ENCODE measurements at regions not wholly inside any gene's neighbourhood (a gene's known extent, or its start where the extent isn't known, plus 50 kb on each side); places are given as distances from the start of the nearest gene placed in this dataset.

DNA sequence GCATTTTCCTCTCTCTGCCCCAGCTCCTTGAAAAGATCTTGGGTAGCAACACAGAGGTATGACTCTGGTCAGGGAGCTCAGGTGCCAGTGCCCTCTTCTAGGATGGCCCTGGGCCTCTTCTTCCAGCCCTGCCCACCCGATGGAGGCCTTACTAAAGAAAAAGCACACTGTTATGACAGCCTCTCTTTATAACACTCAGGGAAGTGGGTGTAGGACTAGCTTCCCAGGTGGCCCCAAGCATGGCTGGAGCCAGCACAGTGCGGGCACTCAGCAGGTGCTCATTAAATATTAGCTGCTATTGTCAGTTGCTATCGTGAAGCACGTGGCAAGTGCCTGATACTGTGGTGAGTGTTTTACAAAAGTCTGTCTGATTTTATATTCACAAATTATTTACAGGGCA, 127.2 kb upstream of the B3GAT1 start:
- TF ChIP-seq, protein P1, sequence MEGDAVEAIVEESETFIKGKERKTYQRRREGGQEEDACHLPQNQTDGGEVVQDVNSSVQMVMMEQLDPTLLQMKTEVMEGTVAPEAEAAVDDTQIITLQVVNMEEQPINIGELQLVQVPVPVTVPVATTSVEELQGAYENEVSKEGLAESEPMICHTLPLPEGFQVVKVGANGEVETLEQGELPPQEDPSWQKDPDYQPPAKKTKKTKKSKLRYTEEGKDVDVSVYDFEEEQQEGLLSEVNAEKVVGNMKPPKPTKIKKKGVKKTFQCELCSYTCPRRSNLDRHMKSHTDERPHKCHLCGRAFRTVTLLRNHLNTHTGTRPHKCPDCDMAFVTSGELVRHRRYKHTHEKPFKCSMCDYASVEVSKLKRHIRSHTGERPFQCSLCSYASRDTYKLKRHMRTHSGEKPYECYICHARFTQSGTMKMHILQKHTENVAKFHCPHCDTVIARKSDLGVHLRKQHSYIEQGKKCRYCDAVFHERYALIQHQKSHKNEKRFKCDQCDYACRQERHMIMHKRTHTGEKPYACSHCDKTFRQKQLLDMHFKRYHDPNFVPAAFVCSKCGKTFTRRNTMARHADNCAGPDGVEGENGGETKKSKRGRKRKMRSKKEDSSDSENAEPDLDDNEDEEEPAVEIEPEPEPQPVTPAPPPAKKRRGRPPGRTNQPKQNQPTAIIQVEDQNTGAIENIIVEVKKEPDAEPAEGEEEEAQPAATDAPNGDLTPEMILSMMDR (IDR thresholded peaks at IDR 0.05; ENCODE audit: low read depth, low read length) = no peak
- no peak for TF ChIP-seq MYC (IDR thresholded peaks at IDR 0.05; ENCODE audit: low read depth, low read length)
- TF ChIP-seq POLR2A (IDR thresholded peaks at IDR 0.05; ENCODE audit: extremely low read depth, insufficient read length) = no peak
- TF ChIP-seq, protein P2, sequence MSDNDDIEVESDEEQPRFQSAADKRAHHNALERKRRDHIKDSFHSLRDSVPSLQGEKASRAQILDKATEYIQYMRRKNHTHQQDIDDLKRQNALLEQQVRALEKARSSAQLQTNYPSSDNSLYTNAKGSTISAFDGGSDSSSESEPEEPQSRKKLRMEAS (IDR thresholded peaks at IDR 0.05; ENCODE audit: low read depth, low read length) = no peak
- no peak for DNase-seq (ENCODE audit: low read depth)
- no peak overlapping the region for H3K4me3 ChIP-seq (ENCODE audit: low read depth, low read length)

DNA sequence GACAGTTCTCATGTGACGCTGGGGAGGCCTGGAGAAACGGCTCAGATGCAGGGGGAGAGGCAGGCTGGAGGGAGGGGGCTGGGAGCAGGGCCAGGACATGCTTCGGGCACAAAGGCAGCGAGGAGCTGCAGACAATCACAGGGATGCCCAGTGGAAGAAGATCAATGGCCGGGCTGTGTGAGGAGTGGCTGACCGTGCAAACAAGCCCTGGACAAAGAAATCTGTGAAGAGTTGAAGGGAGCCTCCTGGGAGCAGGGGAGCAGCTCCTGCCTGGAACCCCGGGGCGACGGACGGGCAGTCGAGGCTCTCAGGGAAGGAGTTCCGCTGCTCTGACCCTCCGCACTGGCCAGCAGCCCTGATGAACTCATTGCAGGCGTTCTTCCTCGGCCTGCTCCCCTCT, 126.7 kb upstream of the B3GAT1 start:
- DNase-seq (ENCODE audit: low read depth) = no peak
- no peak overlapping the region for H3K4me3 ChIP-seq (ENCODE audit: low read depth, low read length)
- TF ChIP-seq, protein P2 (IDR thresholded peaks at IDR 0.05; ENCODE audit: low read depth, low read length) = no peak
- TF ChIP-seq, protein P1 (IDR thresholded peaks at IDR 0.05; ENCODE audit: low read depth, low read length) = no peak
- TF ChIP-seq POLR2A (IDR thresholded peaks at IDR 0.05; ENCODE audit: extremely low read depth, insufficient read length) (no peak), MYC (IDR thresholded peaks at IDR 0.05; ENCODE audit: low read depth, low read length) (no peak)

DNA sequence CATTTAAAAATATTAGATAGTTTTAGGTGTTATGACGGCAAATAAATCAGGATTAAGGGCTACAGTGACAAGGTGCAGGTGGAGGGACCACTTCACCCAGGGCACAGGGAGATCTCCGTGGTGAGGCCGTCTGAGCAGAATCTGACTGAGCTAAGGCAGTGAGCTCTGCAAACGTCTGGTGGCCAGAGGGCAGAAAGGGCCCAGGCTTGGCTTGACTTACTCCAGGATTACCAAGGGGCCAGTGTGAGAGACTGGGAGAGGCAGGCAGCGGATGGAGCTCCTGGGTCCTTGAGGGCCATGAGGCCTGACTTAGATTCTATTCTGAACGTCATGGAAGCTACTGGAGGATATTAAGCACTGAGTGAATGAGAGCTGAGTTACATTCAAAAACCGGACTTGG, 125.9 kb upstream of the B3GAT1 start:
- H3K4me3 ChIP-seq (ENCODE audit: low read depth, low read length) = no peak overlapping the region
- TF ChIP-seq MYC (IDR thresholded peaks at IDR 0.05; ENCODE audit: low read depth, low read length) (no peak), POLR2A (IDR thresholded peaks at IDR 0.05; ENCODE audit: extremely low read depth, insufficient read length) (no peak)
- TF ChIP-seq, protein P1 (IDR thresholded peaks at IDR 0.05; ENCODE audit: low read depth, low read length) = no peak
- TF ChIP-seq, protein P2 (IDR thresholded peaks at IDR 0.05; ENCODE audit: low read depth, low read length) = no peak
- no peak for DNase-seq (ENCODE audit: low read depth)

DNA sequence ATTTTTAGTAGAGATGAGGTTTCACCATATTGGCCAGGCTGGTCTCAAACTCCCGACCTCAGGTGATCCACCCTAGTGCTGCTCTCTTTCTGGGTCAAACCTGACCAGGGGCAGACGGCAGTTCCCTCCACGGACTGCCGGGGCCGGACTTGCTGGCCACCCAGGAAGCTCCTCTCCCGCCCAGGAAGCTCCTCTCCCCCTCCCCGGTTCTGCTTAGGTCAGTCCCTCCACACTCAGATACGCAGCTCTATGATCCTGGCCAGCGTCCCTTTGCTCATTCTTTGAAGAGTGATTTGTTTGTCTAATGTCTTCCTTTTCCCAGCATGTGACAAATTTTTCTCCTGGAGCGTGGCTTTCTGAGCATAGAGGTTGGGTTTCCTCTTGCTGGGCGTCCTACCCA, 125.3 kb upstream of the B3GAT1 start:
- H3K4me3 ChIP-seq (ENCODE audit: low read depth, low read length) = no peak overlapping the region
- TF ChIP-seq POLR2A (IDR thresholded peaks at IDR 0.05; ENCODE audit: extremely low read depth, insufficient read length) (no peak), MYC (IDR thresholded peaks at IDR 0.05; ENCODE audit: low read depth, low read length) (no peak)
- TF ChIP-seq, protein P1 (IDR thresholded peaks at IDR 0.05; ENCODE audit: low read depth, low read length) = no peak
- TF ChIP-seq, protein P2 (IDR thresholded peaks at IDR 0.05; ENCODE audit: low read depth, low read length) = no peak
- DNase-seq (ENCODE audit: low read depth) = no peak

DNA sequence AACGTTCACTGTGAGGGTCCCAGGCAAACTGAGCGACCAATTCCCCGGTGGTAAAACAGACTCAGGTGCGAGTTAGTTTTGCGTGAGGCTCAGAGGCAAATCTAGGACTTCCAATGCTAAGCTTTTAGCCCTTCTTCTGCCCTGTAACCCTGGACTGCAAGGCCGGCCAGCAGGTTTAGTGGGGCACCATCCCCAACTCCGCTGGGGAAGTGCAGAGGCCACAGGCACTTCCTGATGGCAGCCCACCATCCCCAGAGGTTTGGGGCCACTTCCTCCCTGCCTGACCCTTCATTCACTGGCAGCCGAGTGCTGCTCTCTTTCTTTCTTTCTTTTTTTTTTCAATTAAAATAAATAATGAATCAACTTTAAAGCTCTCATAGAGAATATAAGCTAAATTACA, 124.6 kb upstream of the B3GAT1 start:
- DNase-seq (ENCODE audit: low read depth) = peak; percentile 51

More for the DNA sequence above, 124.6 kb upstream of the B3GAT1 start:
- H3K4me3 ChIP-seq (ENCODE audit: low read depth, low read length) = no peak overlapping the region
- TF ChIP-seq, protein P1 (IDR thresholded peaks at IDR 0.05; ENCODE audit: low read depth, low read length) = no peak
- TF ChIP-seq POLR2A (IDR thresholded peaks at IDR 0.05; ENCODE audit: extremely low read depth, insufficient read length) (no peak), MYC (IDR thresholded peaks at IDR 0.05; ENCODE audit: low read depth, low read length) (no peak)
- TF ChIP-seq, protein P2 (IDR thresholded peaks at IDR 0.05; ENCODE audit: low read depth, low read length) = no peak

Data from NB4 (cell line).